ENCODE measurements at regions not wholly inside any gene's neighbourhood (a gene's known extent, or its start where the extent isn't known, plus 50 kb on each side); places are given as distances from the start of the nearest gene placed in this dataset.

DNA sequence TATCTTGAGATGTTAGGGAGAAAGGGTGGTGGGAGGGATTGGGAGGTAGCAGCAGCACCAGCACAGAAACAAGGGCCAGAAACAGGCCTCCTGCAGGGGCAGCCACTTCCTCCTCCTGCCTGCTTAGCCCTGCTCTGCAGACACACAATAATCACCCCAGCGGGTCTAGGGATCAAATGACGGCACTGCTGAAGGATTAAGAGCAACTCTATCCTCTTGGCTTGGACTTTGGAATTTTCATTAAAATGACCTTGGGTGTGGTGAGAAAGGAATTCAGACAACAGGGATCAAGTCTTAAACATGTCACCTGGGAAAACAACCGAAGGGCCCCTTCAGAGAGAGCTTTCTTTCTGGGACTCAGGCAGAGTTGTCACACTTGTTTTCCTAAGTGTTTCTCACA lies 353.4 kb downstream of the SPRY1 start:
- TF ChIP-seq, protein P1, sequence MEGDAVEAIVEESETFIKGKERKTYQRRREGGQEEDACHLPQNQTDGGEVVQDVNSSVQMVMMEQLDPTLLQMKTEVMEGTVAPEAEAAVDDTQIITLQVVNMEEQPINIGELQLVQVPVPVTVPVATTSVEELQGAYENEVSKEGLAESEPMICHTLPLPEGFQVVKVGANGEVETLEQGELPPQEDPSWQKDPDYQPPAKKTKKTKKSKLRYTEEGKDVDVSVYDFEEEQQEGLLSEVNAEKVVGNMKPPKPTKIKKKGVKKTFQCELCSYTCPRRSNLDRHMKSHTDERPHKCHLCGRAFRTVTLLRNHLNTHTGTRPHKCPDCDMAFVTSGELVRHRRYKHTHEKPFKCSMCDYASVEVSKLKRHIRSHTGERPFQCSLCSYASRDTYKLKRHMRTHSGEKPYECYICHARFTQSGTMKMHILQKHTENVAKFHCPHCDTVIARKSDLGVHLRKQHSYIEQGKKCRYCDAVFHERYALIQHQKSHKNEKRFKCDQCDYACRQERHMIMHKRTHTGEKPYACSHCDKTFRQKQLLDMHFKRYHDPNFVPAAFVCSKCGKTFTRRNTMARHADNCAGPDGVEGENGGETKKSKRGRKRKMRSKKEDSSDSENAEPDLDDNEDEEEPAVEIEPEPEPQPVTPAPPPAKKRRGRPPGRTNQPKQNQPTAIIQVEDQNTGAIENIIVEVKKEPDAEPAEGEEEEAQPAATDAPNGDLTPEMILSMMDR (optimal IDR thresholded peaks at IDR 0.05 in 1 of 3, IDR thresholded peaks at IDR 0.05 in 1 of 3, conservative IDR thresholded peaks at IDR 0.05 in 1 of 3; ENCODE audit: extremely low read depth in 1 of 3, insufficient read depth in 2 of 3, low read length in 3 of 3), result no peak
- no peak for TF ChIP-seq EZH2 (IDR thresholded peaks at IDR 0.05; ENCODE audit: low read length)
